ENCODE measurements at regions not wholly inside any gene's neighbourhood (a gene's known extent, or its start where the extent isn't known, plus 50 kb on each side); places are given as distances from the start of the nearest gene placed in this dataset.

DNA sequence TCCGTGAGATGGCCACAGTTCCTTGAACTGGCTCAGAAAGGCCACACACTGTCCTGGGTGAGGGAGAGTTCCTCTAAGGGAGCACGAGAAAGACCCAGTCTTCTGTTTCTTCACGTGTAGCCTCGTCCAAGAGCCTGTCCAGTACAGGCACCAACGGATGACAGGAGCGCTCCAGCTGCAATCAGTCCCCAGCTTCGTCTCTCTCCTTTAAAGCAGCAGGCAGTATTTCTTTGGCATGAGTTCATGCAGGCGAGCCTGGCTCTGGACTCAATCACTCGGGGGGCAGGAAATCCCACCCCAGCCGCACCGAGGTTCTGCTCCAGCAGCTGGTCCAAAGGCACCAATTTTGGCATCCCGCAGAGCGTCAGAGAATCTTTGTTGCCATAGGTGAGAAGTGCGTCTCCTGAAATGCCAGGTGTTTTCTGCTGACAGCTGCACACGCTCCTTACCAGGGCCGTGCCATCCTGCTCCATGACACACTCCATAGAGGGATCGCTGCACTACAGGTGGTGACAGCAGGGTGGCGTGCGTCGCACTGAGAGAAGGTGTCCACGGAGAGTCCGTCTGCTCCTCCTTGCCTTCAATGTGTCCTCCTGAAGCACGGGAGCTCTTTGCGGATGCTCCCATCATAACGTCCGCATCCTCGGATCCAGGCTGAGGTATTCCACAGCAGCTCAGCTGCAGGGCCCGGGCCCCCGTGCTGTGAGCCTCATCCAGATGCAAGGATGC is 59.6 kb upstream of the AFDN start:
- TF ChIP-seq, protein P1, sequence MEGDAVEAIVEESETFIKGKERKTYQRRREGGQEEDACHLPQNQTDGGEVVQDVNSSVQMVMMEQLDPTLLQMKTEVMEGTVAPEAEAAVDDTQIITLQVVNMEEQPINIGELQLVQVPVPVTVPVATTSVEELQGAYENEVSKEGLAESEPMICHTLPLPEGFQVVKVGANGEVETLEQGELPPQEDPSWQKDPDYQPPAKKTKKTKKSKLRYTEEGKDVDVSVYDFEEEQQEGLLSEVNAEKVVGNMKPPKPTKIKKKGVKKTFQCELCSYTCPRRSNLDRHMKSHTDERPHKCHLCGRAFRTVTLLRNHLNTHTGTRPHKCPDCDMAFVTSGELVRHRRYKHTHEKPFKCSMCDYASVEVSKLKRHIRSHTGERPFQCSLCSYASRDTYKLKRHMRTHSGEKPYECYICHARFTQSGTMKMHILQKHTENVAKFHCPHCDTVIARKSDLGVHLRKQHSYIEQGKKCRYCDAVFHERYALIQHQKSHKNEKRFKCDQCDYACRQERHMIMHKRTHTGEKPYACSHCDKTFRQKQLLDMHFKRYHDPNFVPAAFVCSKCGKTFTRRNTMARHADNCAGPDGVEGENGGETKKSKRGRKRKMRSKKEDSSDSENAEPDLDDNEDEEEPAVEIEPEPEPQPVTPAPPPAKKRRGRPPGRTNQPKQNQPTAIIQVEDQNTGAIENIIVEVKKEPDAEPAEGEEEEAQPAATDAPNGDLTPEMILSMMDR (conservative IDR thresholded peaks at IDR 0.05) = no peak
- no peak for TF ChIP-seq EZH2 (IDR thresholded peaks at IDR 0.05; ENCODE audit: low read depth)
